ENCODE measurements at regions not wholly inside any gene's neighbourhood (a gene's known extent, or its start where the extent isn't known, plus 50 kb on each side); places are given as distances from the start of the nearest gene placed in this dataset.

- ATAC-seq (ENCODE audit: insufficient read depth, low FRiP score), result no peak
- Histone ChIP-seq H3K9ac (ENCODE audit: insufficient read depth in 1 of 2, low read length in 2 of 2) (no peak overlapping the region), H3K4me3 (no peak overlapping the region), H3K4me1 (ENCODE audit: control insufficient read depth in 5 of 5, insufficient read depth in 5 of 5, low read length in 5 of 5) (peaks cover 0 to 33% (median 5%) of the 10 kb centered on the region in 5 donors), H3K36me3 (ENCODE audit: control insufficient read depth in 4 of 4, insufficient read depth in 4 of 4, low read length in 4 of 4) (no peaks in the 10 kb centered on the region), H3K27me3 (ENCODE audit: control insufficient read depth in 3 of 3, insufficient read depth in 3 of 3, low read length in 2 of 3) (no peaks in the 10 kb centered on the region), H3K27ac (ENCODE audit: low read depth in 1 of 2, low read length in 1 of 2) (no peak overlapping the region), H3K9me3 (ENCODE audit: control insufficient read depth in 4 of 4, insufficient read depth in 3 of 4, low read length in 3 of 4) (no peaks in the 10 kb centered on the region)
- DNase-seq, result peak in 1 of 3 donors; percentile 8
- no peak for TF ChIP-seq CTCF (IDR thresholded peaks at IDR 0.05; ENCODE audit: control extremely low read depth, extremely low read depth)
- 64 to 81% methylated on average over 2 of the region's 2 CpGs for WGBS, 2 donors
Measured at GRCh38 chrX:69019073-69019890, 146.0 kb downstream of the PJA1 start.

GRCh38 chrX:69018416-69019072, 146.7 kb downstream of the PJA1 start:
- DNase-seq (peak in 2 of 3 donors; percentile 9 to 40), ATAC-seq (ENCODE audit: insufficient read depth, low FRiP score) (no peak)
- Histone ChIP-seq H3K36me3 (ENCODE audit: control insufficient read depth in 4 of 4, insufficient read depth in 4 of 4, low read length in 4 of 4) (no peaks in the 10 kb centered on the region), H3K9ac (ENCODE audit: insufficient read depth in 1 of 2, low read length in 2 of 2) (no peak overlapping the region), H3K9me3 (ENCODE audit: control insufficient read depth in 4 of 4, insufficient read depth in 3 of 4, low read length in 3 of 4) (no peaks in the 10 kb centered on the region), H3K4me3 (no peak overlapping the region), H3K4me1 (ENCODE audit: control insufficient read depth in 5 of 5, insufficient read depth in 5 of 5, low read length in 5 of 5) (peaks cover 0 to 32% (median 5%) of the 10 kb centered on the region in 5 donors), H3K27me3 (ENCODE audit: control insufficient read depth in 3 of 3, insufficient read depth in 3 of 3, low read length in 2 of 3) (no peaks in the 10 kb centered on the region), H3K27ac (ENCODE audit: low read depth in 1 of 2, low read length in 1 of 2) (no peak overlapping the region)
- WGBS, 2 donors, result 67 to 79% methylated on average over 4 to 8 of the region's 8 CpGs
- no peak for TF ChIP-seq CTCF (IDR thresholded peaks at IDR 0.05; ENCODE audit: control extremely low read depth, extremely low read depth)

GRCh38 chrX:69016293-69016941, 148.8 kb downstream of the PJA1 start:
- Histone ChIP-seq H3K9ac (ENCODE audit: insufficient read depth in 1 of 2, low read length in 2 of 2) (no peak overlapping the region), H3K36me3 (ENCODE audit: control insufficient read depth in 4 of 4, insufficient read depth in 4 of 4, low read length in 4 of 4) (no peaks in the 10 kb centered on the region), H3K4me3 (no peak overlapping the region), H3K9me3 (ENCODE audit: control insufficient read depth in 4 of 4, insufficient read depth in 3 of 4, low read length in 3 of 4) (no peaks in the 10 kb centered on the region), H3K27me3 (ENCODE audit: control insufficient read depth in 3 of 3, insufficient read depth in 3 of 3, low read length in 2 of 3) (no peaks in the 10 kb centered on the region), H3K4me1 (ENCODE audit: control insufficient read depth in 5 of 5, insufficient read depth in 5 of 5, low read length in 5 of 5) (peaks cover 0 to 32% (median 5%) of the 10 kb centered on the region in 5 donors), H3K27ac (ENCODE audit: low read depth in 1 of 2, low read length in 1 of 2) (no peak overlapping the region)
- DNase-seq (peak in 1 of 3 donors; percentile 14), ATAC-seq (ENCODE audit: insufficient read depth, low FRiP score) (no peak)
- WGBS, 2 donors, result 61 to 78% methylated on average over 8 to 11 of the region's 11 CpGs
- no peak for TF ChIP-seq CTCF (IDR thresholded peaks at IDR 0.05; ENCODE audit: control extremely low read depth, extremely low read depth)
